Activated T-cell treated with anti-CD3 and anti-CD28 coated beads, Interleukin-2, amount 50 U/mL, for 24 hours (primary cell): ENCODE measurements at regions not wholly inside any gene's neighbourhood (a gene's known extent, or its start where the extent isn't known, plus 50 kb on each side); places are given as distances from the start of the nearest gene placed in this dataset.
"Not testable (repeated sequence)": the region's sequence is repeated elsewhere in the genome, so short reads cannot be mapped to it uniquely, and the experiment has no call there.

Source experiments
- DNase-seq: peaks from one replicate; pipeline ENCODE4 v3.0.0-alpha.2; 2020
- H3K27ac Mint-ChIP-seq: 2 replicates; pipeline ENCODE4 v1.8.0; 2020; ENCODE audit warnings: mild to moderate bottlenecking, mixed read lengths
- H3K27me3 Mint-ChIP-seq: 2 replicates; pipeline ENCODE4 v1.8.0; 2020; ENCODE audit warnings: mixed read lengths
- H3K36me3 Mint-ChIP-seq: 2 replicates; pipeline ENCODE4 v1.8.0; 2020; ENCODE audit warnings: low read depth, mixed read lengths
- H3K4me1 Mint-ChIP-seq: 2 replicates; pipeline ENCODE4 v1.8.0; 2020; ENCODE audit warnings: low read depth, mixed read lengths
- H3K4me3 Mint-ChIP-seq: 2 replicates; pipeline ENCODE4 v1.8.0; 2020; ENCODE audit warnings: mild to moderate bottlenecking, moderate library complexity, mixed read lengths
- H3K9me3 Mint-ChIP-seq: 2 replicates; pipeline ENCODE4 v1.8.0; 2020; ENCODE audit warnings: mixed read lengths

DNA sequence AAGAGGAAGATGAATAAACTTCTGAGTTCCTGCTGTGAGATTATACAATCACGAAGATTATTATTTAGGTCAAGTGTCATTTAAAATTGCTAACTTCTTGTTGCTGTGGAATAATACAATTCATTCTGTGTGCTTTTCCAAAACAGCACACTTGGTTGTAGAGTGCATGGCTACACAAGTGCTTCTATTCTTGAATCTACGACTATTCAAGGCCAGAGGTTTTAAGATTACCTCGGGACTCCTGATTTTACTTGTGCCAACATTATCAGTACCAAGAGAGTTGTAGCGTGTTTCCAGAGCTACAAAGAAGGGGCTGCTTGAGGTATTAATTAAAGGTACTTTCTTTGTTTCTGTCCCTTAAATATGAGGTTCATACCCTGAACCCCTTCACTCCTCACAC is 234.0 kb upstream of the PCDH9 start:
- Mint-ChIP-seq H3K4me1 (no peaks in the 10 kb centered on the region), H3K27ac (no peak overlapping the region)

DNA sequence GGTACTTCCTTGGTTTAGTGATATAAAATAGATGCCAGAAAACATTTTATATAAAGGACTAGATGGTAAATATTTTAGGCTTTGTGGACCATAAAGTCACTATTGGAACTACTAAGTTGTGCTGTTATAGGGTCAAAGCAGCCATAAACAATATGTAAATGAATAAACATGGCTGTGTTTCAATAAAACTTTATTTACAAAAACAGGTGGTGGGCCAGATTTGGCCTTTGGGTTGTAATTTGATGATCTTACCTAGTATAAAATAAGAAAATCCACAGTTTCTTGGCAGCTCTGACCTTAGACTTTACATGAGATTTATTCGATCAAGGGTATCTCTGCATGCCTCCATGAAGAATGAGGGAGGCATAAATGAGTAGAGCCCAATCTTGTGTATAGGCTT is 232.0 kb upstream of the PCDH9 start:
- H3K4me1 Mint-ChIP-seq = no peaks in the 10 kb centered on the region
- no peaks in the 10 kb centered on the region for H3K27me3 Mint-ChIP-seq
- DNase-seq = no peak
- H3K4me3 Mint-ChIP-seq = no peak overlapping the region
- H3K9me3 Mint-ChIP-seq = peaks cover 13% of the 10 kb centered on the region
- H3K36me3 Mint-ChIP-seq = no peaks in the 10 kb centered on the region
- H3K27ac Mint-ChIP-seq = no peak overlapping the region

More for the DNA sequence above, 234.0 kb upstream of the PCDH9 start:
- Mint-ChIP-seq H3K36me3 (no peaks in the 10 kb centered on the region), H3K4me3 (no peak overlapping the region), H3K27me3 (no peaks in the 10 kb centered on the region), H3K9me3 (peaks cover 24% of the 10 kb centered on the region)
- DNase-seq = no peak

DNA sequence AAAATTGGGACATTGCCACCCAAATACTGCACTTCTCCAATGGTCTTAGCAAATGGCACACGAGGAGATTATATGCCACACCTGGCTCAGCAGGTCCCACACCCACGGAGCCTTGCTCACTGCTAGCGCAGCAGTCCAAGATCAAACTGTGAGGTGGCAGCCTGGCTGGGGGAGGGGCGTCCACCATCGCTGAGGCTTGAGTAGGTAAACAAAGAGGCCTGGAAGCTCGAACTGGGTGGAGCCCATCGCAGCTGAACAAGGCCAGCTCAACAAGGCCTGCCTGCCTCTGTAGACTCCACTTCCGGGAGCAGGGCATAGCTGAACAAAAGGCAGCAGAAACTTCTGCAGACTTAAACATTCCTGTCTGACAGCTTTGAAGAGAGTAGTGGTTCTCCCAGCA is 222.4 kb upstream of the PCDH9 start:
- H3K9me3 Mint-ChIP-seq = peaks cover 18% of the 10 kb centered on the region
- not testable (repeated sequence) for H3K36me3 Mint-ChIP-seq, DNase-seq, H3K27ac Mint-ChIP-seq, H3K27me3 Mint-ChIP-seq, H3K4me3 Mint-ChIP-seq, H3K4me1 Mint-ChIP-seq

GRCh38 chr13:67445436-67445835 is 215.3 kb upstream of the PCDH9 start:
- H3K27ac Mint-ChIP-seq = no peak overlapping the region
- no peak overlapping the region for H3K4me3 Mint-ChIP-seq
- no peaks in the 10 kb centered on the region for H3K4me1 Mint-ChIP-seq
- H3K9me3 Mint-ChIP-seq = peaks cover 9% of the 10 kb centered on the region
- DNase-seq = no peak
- H3K27me3 Mint-ChIP-seq = no peaks in the 10 kb centered on the region
- no peaks in the 10 kb centered on the region for H3K36me3 Mint-ChIP-seq

DNA sequence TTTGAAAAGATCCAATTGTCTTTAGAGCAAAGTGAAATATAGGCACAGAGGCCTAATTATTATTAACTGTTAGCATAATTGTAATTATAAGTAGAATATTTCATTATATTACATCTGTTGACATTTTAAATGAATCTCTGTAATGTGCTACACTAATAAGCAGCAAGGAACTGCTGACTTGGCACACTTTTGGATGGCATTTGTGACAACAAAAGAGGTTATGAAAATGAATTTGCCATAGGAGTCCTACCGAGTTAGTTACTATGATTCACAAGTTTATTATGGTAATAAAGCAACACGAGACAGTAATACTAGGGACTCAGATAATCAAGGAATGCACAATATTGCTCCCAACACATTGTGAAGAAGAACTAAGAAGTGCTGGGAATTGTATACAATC is 213.8 kb upstream of the PCDH9 start:
- H3K36me3 Mint-ChIP-seq = no peaks in the 10 kb centered on the region
- no peak overlapping the region for H3K27ac Mint-ChIP-seq
- no peak overlapping the region for H3K4me3 Mint-ChIP-seq
- no peak for DNase-seq
- H3K27me3 Mint-ChIP-seq = no peaks in the 10 kb centered on the region
- peaks cover 4% of the 10 kb centered on the region for H3K9me3 Mint-ChIP-seq
- H3K4me1 Mint-ChIP-seq = no peaks in the 10 kb centered on the region

GRCh38 chr13:67440236-67440975 is 210.3 kb upstream of the PCDH9 start:
- DNase-seq = no peak
- Mint-ChIP-seq H3K9me3 (peaks cover 4% of the 10 kb centered on the region), H3K27me3 (no peaks in the 10 kb centered on the region), H3K4me1 (no peaks in the 10 kb centered on the region), H3K27ac (no peak overlapping the region), H3K36me3 (no peaks in the 10 kb centered on the region), H3K4me3 (no peak overlapping the region)

GRCh38 chr13:67439365-67439764 is 209.2 kb upstream of the PCDH9 start:
- Mint-ChIP-seq H3K36me3 (no peaks in the 10 kb centered on the region), H3K4me1 (no peaks in the 10 kb centered on the region), H3K27ac (no peak overlapping the region), H3K9me3 (peaks cover 2% of the 10 kb centered on the region), H3K4me3 (no peak overlapping the region), H3K27me3 (no peaks in the 10 kb centered on the region)
- no peak for DNase-seq

DNA sequence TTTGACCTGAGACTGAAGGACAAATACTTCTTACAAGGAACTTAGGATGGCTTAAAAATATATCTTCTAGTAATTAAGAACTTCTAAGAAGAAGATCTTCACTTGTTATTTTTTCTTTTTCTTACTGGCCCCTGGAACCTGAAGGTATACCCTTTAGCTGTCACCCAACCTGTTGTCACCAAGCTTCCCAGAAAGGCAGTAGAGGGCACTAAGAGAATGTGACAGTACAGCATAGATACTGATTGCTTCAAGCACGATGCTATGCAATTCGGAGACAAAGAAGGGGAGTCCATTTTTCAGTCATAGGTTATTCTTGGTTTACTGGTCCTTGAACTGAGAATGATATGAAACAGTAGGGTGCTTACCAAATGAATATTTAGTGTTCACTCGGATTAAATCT is 208.3 kb upstream of the PCDH9 start:
- H3K4me3 Mint-ChIP-seq = no peak overlapping the region
- no peaks in the 10 kb centered on the region for H3K4me1 Mint-ChIP-seq
- no peak overlapping the region for H3K27ac Mint-ChIP-seq
- H3K9me3 Mint-ChIP-seq = no peaks in the 10 kb centered on the region
- DNase-seq = no peak
- no peaks in the 10 kb centered on the region for H3K27me3 Mint-ChIP-seq
- no peaks in the 10 kb centered on the region for H3K36me3 Mint-ChIP-seq

DNA sequence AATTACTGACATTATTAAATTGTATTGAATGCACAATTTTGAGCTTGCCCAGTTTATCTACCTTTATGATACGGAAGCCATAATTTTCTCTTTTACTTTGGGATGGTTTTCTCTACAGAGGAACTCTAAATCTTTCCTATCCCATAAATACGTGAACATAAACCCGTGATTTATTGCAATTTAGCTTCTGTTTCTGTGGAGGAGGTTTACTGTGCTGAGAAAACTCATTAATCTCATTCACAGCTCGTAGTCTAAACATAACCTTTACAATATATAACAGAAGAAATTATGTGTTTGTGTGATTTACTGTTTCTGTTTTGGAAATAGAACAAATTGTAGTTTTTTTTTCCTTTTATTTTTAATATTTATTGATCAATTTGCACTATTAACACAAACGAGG is 207.1 kb upstream of the PCDH9 start:
- H3K9me3 Mint-ChIP-seq = no peaks in the 10 kb centered on the region
- H3K4me1 Mint-ChIP-seq = no peaks in the 10 kb centered on the region
- no peaks in the 10 kb centered on the region for H3K36me3 Mint-ChIP-seq
- no peak for DNase-seq
- no peak overlapping the region for H3K27ac Mint-ChIP-seq
- H3K27me3 Mint-ChIP-seq = no peaks in the 10 kb centered on the region
- no peak overlapping the region for H3K4me3 Mint-ChIP-seq

- no peak overlapping the region for H3K4me3 Mint-ChIP-seq
- no peak for DNase-seq
- H3K36me3 Mint-ChIP-seq = no peaks in the 10 kb centered on the region
- H3K27me3 Mint-ChIP-seq = no peaks in the 10 kb centered on the region
- peaks cover 6% of the 10 kb centered on the region for H3K9me3 Mint-ChIP-seq
- no peaks in the 10 kb centered on the region for H3K4me1 Mint-ChIP-seq
- H3K27ac Mint-ChIP-seq = no peak overlapping the region
Measured at GRCh38 chr13:67421475-67421874, 191.3 kb upstream of the PCDH9 start.

- Mint-ChIP-seq H3K9me3 (no peaks in the 10 kb centered on the region), H3K4me3 (no peak overlapping the region), H3K36me3 (no peaks in the 10 kb centered on the region), H3K27ac (no peak overlapping the region), H3K4me1 (no peaks in the 10 kb centered on the region), H3K27me3 (no peaks in the 10 kb centered on the region)
- DNase-seq = no peak
Measured at GRCh38 chr13:67416047-67416925, 186.2 kb upstream of the PCDH9 start.

- Mint-ChIP-seq H3K9me3 (peaks cover 4% of the 10 kb centered on the region), H3K27ac (no peak overlapping the region), H3K36me3 (no peaks in the 10 kb centered on the region), H3K27me3 (no peaks in the 10 kb centered on the region), H3K4me3 (no peak overlapping the region), H3K4me1 (no peaks in the 10 kb centered on the region)
- no peak for DNase-seq
Measured at GRCh38 chr13:67410645-67411044, 180.5 kb upstream of the PCDH9 start.

GRCh38 chr13:67408798-67409197 is 178.7 kb upstream of the PCDH9 start:
- no peaks in the 10 kb centered on the region for H3K4me1 Mint-ChIP-seq
- H3K27ac Mint-ChIP-seq = no peak overlapping the region
- H3K27me3 Mint-ChIP-seq = no peaks in the 10 kb centered on the region
- H3K9me3 Mint-ChIP-seq = peaks cover 7% of the 10 kb centered on the region
- H3K36me3 Mint-ChIP-seq = no peaks in the 10 kb centered on the region
- DNase-seq = no peak
- no peak overlapping the region for H3K4me3 Mint-ChIP-seq

GRCh38 chr13:67402546-67402945 is 172.4 kb upstream of the PCDH9 start:
- Mint-ChIP-seq H3K36me3 (no peaks in the 10 kb centered on the region), H3K27me3 (no peaks in the 10 kb centered on the region), H3K4me1 (no peaks in the 10 kb centered on the region), H3K4me3 (no peak overlapping the region), H3K27ac (no peak overlapping the region), H3K9me3 (peaks cover 24% of the 10 kb centered on the region)
- no peak for DNase-seq

DNA sequence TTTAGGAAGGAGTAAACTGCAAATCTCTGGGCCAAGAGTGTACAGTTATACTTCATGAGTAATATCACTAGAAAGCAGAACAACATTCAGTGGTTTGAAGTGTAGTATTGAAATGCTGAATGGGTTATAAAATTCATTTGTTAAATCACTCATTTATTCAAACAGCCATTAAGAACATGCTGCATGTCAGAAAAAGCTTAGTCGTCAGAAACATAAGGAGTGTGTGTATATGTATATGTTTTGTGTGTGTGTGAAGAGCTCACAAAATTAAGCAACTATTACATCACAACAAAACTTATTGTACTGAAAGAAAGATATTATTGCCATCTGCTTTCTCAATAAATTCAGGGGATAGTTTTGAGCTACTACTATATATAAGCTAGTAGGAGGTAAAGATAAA is 165.4 kb upstream of the PCDH9 start:
- H3K9me3 Mint-ChIP-seq = peaks cover 24% of the 10 kb centered on the region
- no peaks in the 10 kb centered on the region for H3K27me3 Mint-ChIP-seq
- no peak overlapping the region for H3K27ac Mint-ChIP-seq
- DNase-seq = no peak
- no peaks in the 10 kb centered on the region for H3K4me1 Mint-ChIP-seq
- H3K36me3 Mint-ChIP-seq = no peaks in the 10 kb centered on the region
- H3K4me3 Mint-ChIP-seq = no peak overlapping the region
